ENCODE measurements at regions not wholly inside any gene's neighbourhood (a gene's known extent, or its start where the extent isn't known, plus 50 kb on each side); places are given as distances from the start of the nearest gene placed in this dataset.

DNA sequence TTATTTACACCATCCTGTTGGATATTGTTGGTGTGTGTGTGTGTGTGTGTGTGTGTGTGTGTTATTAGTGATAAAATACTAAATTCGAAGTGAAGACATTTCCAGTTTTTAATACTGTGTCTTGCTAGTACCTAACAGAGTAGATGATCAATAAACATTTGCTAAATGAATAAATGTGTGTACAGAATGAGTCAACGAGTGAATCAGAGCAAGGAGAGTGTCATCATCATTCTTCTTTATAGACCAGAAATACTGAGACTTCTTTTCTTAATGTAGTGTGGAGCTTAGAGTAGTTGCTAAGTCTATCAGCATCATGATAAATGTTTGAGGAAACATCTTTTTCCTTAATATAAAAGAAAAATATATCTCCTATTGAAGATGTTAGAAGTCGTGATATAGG, 169.7 kb upstream of the SATB2 start:
- no peak for DNase-seq (ENCODE audit: low spot score)

DNA sequence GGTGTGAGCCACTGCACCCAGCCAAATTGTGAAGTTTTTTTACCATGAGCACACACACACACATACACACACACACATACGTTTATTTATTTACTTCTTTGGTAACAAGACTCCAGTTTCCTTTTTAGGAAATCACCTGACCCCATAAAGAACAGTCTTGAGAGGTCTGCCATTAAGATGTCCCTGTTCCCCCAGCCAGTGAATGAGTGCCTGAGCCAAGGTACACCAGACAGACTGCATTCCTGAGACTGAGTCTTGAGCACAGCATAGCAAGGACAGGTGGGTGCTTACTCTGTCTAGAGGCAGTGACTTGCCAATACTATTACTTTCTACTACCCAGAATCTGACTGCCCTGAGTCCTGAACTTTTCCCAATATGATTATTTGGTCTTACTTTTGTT, 167.2 kb upstream of the SATB2 start:
- DNase-seq (ENCODE audit: low spot score) = no peak

DNA sequence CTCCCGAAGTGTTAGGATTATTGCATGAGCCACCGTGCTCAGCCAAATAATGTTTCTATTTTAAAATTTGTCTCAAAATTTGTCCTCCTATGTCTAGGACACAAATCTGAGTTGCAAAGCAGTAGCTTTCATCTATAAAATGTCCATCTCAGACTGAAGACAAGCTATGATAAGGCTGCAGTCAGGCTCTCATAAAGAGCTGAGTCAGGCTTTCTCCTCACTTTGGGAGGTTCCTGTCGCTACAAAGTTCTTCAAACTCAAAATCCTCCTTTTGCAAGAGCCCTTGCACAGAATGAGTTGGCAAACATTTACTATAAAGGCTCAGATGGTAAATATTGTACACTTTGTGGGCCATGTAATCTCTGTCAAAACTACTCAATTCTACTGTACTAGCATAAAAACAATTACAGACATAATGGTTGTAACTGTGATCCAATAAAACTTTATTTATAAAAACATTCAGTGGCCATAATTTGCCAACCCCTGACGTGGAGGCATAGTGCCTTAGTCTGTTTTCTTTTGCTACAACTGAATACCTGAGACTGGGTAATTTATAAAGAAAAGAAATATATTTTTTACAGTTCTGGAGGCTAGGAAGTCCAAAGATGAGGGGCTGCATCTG, 154.9 kb upstream of the SATB2 start:
- DNase-seq (ENCODE audit: low spot score) = no peak

DNA sequence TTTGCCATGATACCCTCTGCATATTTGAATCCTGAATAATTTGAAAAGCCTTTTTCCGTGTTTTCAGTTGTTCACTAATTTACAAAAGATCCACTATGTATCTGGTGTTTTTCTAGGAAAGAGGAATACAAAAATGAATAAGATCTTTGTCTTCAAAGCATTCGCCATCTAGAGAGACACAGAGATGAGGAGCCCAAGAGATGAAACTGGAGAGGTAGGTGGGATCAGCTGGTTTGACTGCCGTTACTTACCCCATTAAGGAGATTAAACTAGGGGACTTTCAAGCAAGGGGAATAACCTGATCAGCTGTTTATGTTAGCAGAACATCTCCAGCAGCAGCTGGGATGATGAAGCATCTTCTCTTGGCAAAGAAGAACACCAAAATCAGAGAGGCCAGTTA, 150.2 kb upstream of the SATB2 start:
- no peak for DNase-seq (ENCODE audit: low spot score)

- no peak for DNase-seq (ENCODE audit: low spot score)
These were observed 148.5 kb upstream of the SATB2 start for GRCh38 chr2:199606193-199606780.

GRCh38 chr2:199603721-199604291, 146.1 kb upstream of the SATB2 start:
- DNase-seq (ENCODE audit: low spot score) = no peak

DNA sequence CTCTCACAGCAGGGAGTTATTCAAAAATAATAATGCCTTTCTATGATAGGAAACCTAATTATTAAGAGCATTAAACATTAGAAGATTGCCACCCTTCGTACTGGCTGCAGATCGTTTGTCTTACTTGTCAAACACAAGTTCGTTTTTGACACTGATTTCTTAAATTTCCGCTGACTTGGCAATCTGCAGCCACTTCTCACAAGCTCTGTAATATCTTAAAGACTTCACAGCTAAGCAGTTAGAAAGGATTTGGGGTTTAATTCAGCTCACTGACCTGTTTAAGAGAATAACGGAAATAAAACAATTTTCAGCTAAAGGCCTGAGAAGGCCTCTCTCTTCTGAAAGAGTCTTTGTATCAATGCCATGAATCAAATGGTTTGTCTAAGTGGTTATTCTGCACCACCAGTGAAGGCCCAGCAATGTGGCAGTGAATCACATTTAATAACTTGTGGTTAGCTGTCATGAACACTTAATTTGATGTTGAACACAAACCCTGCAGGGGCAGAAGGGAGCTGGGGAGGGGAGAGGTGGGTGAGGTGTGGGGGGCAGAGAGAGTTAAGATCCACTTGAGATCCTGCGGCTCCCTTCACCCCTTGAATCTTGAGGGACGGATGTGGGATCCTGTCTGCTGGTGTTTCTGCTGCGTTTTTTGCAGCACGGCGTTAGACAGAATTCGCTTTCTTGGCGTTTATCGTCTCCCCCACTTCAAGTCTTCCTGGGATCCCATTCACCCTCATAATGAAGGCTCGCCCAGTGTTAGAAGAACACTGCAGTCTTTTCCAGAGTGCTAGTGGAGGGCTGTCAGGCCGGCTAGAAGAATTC, 145.4 kb upstream of the SATB2 start:
- no peak for DNase-seq (ENCODE audit: low spot score)

DNA sequence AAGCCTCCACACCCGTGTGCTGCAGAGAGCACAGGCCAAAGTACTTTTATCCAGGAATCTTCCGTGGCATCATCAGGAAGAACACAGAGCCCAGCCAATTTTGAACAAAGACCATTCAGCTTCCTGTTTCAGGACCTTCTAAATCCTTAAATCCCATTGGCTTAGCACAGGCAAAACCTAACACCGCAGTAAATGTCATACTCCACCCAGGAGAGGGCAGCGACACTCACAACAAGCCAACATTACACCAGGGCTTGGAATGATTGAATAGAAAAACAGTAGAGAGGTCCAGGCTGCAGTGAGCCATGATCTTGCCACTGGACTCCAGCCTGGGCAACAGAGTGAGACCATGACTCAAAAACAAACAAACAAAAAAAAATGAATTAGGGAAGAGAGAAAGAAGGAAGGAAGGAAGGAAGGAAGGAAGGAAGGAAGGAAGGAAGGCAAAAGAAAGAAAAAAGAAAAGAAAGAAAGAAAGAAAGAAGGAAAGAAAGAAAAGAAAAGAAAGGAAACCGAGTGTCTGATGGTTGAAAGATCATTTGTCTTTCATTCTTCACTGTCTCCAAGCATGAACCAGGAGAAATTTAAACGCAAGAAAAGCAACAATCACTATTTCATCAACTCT, 144.6 kb upstream of the SATB2 start:
- DNase-seq (ENCODE audit: low spot score) = peak; percentile 43

- DNase-seq (ENCODE audit: low spot score) = peak; percentile 42
These were observed 138.8 kb upstream of the SATB2 start for GRCh38 chr2:199596549-199596948.

DNA sequence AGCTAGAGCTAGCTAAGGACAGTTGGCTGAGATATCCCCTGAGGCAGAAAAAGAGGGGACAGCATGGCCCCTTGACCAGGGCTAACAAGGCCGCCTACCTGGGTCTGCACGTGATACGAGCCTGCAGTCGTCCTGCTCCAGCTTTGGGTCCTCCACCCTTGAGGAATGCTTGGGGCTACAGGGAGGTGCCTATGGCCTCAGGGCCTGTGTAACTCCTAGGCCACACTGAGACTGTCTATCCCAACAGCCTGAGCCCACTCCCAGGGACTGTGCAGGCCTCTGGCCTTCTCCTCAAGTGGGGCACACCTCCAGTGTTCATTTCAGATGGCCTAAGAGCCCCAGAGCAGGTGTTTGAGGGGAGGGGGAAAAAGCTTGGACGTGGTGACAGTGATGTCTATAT, 136.7 kb upstream of the SATB2 start:
- no peak for DNase-seq (ENCODE audit: low spot score)

DNA sequence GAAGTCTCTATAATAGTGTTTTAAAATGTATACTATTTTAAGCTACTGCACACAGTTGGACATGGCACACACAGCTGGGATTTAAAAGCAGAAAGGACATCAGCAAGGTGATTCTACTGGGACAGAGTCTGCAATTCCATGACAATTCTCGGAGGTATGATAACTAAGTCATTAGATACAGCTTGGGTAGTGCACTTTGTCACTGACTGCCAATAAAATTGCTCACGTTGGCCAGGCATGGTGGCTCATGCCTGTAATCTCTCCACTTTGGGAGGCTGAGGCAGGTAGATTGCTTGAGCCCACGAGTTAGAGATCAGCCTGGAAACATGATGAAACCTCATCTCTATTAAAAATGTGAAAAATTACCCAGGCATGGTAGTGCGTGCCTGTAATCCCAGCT, 134.1 kb upstream of the SATB2 start:
- DNase-seq (ENCODE audit: low spot score) = no peak

DNA sequence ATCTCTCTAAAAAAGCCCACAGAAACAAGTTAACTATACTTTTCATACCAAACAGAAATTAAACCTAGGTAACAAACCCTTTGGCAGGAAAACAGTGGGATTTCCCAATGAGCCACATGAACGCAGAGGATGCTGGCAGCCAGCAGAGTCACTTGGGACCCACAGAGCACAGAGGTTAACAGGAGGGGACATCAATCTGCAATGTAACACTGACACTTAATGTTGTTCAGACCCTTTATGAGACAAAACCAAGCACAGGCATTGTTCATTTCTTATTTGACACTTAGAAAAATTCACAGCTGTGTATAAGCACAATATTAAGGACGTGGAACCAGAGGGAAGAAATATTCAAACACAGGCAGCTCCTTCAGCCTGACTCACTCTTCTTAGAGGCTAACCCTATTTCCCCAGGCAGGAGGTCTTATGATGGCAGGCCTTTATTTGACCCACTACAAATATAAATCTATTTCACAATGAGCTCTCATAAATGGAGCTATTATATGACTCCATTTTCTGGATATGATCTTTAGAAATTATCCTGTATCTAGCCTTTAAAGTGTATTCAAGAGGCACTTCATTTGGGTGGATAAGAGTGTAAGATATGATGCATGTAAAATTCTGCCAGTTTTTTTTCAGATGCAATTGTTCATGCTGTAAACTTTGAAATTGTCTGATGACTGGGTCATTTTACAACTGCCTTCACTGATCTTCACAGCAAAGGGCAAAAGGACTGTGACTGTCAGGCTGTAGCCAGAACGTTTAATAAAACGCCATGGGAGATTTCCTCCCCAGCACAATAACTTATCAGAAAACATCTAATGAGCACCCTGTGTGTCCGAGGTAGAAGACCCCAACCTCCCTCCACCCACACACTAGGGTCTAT, 132.8 kb upstream of the SATB2 start:
- DNase-seq (ENCODE audit: low spot score) = no peak

GRCh38 chr2:199589306-199589705, 131.6 kb upstream of the SATB2 start:
- no peak for DNase-seq (ENCODE audit: low spot score)

DNA sequence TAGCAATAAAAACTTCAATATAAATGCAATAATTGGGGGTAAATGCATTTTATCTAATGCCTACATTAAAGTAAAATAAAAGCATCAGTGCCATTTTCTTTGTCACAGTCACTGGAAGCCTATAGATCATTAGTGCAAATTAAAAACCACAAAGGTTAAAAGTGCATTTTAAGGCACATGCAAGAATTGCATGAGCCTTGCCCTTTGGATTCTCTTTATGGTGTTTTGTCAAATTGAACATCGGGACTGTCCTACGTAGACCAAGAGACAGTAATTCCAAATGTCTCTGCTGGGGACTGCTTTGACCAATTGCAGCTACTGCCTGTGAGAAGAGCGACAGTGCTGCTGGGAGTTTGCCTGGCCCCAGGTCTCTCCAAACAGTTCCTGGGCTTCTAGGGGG, 130.3 kb upstream of the SATB2 start:
- no peak for DNase-seq (ENCODE audit: low spot score)

DNA sequence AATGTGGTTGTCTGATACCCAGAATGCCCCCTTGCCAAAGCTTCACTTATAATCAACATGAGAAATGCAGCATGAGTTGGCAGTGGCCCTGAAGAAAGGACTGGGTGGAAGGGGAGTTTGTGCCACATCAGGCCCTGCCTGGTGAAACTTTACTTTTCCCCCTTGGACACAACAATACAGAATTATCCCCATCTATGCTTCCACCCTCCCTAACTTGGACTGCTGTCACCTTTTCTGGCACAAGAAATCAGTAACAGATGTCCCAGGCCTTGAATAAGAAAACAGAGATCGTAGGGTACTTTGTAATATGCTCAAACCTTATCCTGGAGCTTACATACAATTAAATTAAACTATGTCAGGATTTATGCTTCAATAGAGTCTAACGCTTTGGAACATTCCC, 128.9 kb upstream of the SATB2 start:
- DNase-seq (ENCODE audit: low spot score) = no peak

DNA sequence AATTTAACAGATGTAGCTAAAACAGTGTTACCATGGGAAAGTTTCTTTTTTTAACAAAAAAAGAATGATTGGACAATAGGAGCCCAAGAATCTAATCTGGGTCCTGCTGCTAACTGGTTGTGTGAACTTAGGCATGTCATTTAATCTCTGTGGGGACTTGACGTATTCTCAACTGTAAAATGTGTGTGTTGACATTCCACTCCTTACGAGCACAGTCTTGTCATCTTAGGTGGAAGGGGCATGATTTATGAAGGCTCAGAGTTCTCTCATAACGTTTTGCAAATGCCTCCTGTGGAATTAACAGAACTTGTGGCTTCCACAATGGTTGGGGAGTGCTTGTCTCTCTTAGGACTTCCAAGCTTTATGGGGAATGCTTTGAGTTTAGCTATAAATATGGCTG, 125.9 kb upstream of the SATB2 start:
- no peak for DNase-seq (ENCODE audit: low spot score)

DNA sequence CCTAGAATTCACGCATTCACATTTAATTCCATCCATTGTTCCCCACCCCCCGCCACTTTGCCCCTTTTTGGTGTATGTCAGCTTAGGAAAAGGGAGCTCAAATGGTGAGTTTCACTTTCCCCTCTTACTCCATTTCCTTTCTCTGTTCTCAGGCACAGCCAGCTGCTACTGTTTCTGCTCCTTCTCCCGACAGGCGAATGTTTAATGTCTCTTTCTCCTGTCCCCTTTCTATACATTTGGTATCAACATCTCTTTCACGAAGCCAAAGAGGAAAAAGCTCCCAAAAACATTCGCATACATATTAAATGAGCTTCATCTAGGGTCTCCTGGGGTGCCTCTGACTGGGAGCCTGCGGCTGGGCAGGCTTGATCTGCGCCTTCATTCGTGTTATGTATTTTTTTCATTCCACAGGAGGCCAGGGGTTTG, 124.2 kb upstream of the SATB2 start:
- DNase-seq (ENCODE audit: low spot score) = peak; percentile 10

DNA sequence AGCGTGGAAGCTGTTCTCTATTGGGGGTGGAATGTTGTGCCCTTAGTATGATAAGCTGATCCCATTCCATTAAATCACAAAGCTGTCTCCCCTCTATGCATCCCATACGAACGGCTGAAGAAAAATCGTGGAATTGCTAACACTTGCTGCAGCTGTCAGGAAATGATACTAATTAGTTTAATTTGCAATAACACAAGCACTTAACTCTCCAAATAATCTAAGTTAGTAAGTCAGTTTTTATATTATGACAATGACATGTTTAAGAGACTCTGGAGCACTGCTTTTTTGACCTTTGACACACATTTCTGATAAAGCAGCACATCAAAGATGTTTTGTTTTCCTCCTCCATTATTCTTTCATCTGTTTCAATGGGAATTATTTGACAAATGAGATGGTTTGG, 123.7 kb upstream of the SATB2 start:
- DNase-seq (ENCODE audit: low spot score) = no peak

DNA sequence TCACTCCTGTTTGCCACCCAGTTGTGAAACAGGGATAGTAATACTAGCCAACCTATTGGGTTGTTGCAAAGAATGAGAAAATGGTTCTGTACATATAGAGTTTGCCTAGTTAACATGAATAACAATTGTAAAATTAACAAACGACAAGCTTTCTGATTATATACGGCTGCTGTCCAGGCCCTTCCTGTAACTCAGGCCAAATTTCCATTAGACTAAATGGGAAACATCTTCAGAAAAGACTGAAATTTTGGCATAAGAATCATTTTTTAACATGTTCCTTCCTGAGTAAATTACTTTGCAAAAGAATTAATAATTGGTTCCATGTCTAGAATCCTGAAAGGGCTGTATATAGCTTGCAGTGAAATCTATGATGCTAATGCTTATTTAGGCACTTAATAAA, 117.7 kb upstream of the SATB2 start:
- no peak for DNase-seq (ENCODE audit: low spot score)

DNA sequence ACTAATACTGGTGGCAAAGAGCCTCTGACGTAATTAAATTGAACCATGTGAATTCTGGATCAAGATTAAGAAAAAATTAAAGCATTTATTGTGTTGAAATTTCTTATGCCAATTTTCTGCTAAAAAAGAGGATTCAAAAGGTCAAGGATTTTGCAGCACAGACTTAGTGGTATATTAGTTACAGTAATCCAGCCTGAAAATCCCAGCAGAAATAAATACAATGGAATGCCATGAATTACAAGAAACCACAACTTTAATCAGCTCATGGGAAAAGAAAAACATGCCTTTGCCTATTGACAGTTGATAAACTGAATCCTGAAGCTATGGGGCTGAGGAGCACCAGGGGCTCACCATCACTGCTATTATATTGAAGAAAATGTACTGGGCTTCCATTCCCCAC, 114.8 kb upstream of the SATB2 start:
- no peak for DNase-seq (ENCODE audit: low spot score)

- no peak for DNase-seq (ENCODE audit: low spot score)
These were observed 113.2 kb upstream of the SATB2 start for GRCh38 chr2:199570934-199571333.

All from A172 (cell line).